ENCODE measurements at regions not wholly inside any gene's neighbourhood (a gene's known extent, or its start where the extent isn't known, plus 50 kb on each side); places are given as distances from the start of the nearest gene placed in this dataset.
A peak's percentile ranks its signal among the peaks of the same experiment; 100 is the strongest.

- DNase-seq = no peak
These were observed 223.7 kb upstream of the HABP2 start for GRCh38 chr10:113329121-113329596.

GRCh38 chr10:113331961-113332360, 220.9 kb upstream of the HABP2 start:
- DNase-seq = no peak

- no peak for DNase-seq
These were observed 219.5 kb upstream of the HABP2 start for GRCh38 chr10:113333313-113333712.

GRCh38 chr10:113335592-113335991, 217.3 kb upstream of the HABP2 start:
- no peak for DNase-seq

GRCh38 chr10:113336549-113337130, 216.2 kb upstream of the HABP2 start:
- DNase-seq = no peak

- DNase-seq = no peak
These were observed 215.7 kb upstream of the HABP2 start for GRCh38 chr10:113337142-113337541.

- no peak for DNase-seq
These were observed 213.7 kb upstream of the HABP2 start for GRCh38 chr10:113339121-113339520.

GRCh38 chr10:113340282-113340681, 212.6 kb upstream of the HABP2 start:
- DNase-seq = no peak

- DNase-seq = no peak
These were observed 211.7 kb upstream of the HABP2 start for GRCh38 chr10:113341138-113341537.

GRCh38 chr10:113345826-113346624, 206.8 kb upstream of the HABP2 start:
- no peak for DNase-seq

- DNase-seq = no peak
These were observed 205.3 kb upstream of the HABP2 start for GRCh38 chr10:113347508-113347907.

GRCh38 chr10:113348694-113349093, 204.2 kb upstream of the HABP2 start:
- DNase-seq = no peak

GRCh38 chr10:113350311-113351040, 202.4 kb upstream of the HABP2 start:
- DNase-seq = peak; percentile 7

- DNase-seq = no peak
These were observed 198.1 kb upstream of the HABP2 start for GRCh38 chr10:113354711-113355110.

GRCh38 chr10:113356794-113357680, 195.8 kb upstream of the HABP2 start:
- no peak for DNase-seq

GRCh38 chr10:113357681-113358300, 195.1 kb upstream of the HABP2 start:
- peak; percentile 3 for DNase-seq

GRCh38 chr10:113359655-113360054, 193.2 kb upstream of the HABP2 start:
- no peak for DNase-seq

- DNase-seq = no peak
These were observed 192.0 kb upstream of the HABP2 start for GRCh38 chr10:113360870-113361269.

GRCh38 chr10:113362645-113363091, 190.2 kb upstream of the HABP2 start:
- no peak for DNase-seq

- no peak for DNase-seq
These were observed 188.6 kb upstream of the HABP2 start for GRCh38 chr10:113364227-113364626.

GRCh38 chr10:113368666-113369364, 184.0 kb upstream of the HABP2 start:
- DNase-seq = no peak

- no peak for DNase-seq
These were observed 183.5 kb upstream of the HABP2 start for GRCh38 chr10:113369365-113369694.

Measured in NCI-H2227 treated with DMSO at 0.1 percent for 48 hours (cell line).